LHCN-M2 (cell line): ENCODE measurements at regions not wholly inside any gene's neighbourhood (a gene's known extent, or its start where the extent isn't known, plus 50 kb on each side); places are given as distances from the start of the nearest gene placed in this dataset.

Experiments used
- DNase-seq: peaks from one replicate; pipeline ENCODE4 v3.0.0-alpha.2; 2012; ENCODE audit warnings: low read depth

DNA sequence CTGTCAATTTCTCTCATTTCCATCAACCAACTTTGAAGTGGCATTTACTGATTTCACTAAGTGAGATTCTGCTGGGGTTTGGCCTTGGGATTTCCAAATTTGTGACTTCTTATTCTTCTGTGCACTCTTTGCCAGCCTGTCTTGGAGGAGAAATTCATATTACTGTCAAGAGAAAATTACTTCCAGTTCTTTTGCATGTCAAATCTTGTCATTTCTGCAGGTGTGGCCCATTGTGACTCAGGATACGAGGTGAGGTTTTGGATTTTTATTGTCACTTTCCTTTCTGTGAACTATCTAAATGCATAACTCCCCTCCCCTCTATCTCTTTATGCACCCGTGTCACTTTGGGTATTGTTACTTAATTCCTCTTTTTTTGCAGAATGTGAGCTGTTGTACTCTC is 102.6 kb upstream of the GUCY1A1 start:
- DNase-seq, result no peak

DNA sequence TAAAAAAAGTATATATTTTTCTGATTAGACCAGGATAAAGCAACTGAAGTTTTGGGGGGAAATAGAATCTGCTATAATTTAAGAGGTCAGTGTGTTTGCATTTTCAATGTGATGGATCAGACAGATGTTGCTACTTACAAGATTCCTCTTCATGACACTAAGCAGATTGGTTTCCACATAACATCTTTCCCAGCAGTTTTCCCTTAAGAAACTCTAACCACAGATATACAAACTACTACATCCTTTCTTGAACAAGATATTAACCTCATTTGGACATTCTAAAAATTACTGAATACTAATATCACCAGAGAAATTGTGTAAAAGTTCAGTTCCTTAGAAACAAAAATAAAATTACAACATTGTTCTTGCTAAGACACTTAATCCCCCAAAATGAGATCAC is 106.7 kb upstream of the GUCY1A1 start:
- no peak for DNase-seq

DNA sequence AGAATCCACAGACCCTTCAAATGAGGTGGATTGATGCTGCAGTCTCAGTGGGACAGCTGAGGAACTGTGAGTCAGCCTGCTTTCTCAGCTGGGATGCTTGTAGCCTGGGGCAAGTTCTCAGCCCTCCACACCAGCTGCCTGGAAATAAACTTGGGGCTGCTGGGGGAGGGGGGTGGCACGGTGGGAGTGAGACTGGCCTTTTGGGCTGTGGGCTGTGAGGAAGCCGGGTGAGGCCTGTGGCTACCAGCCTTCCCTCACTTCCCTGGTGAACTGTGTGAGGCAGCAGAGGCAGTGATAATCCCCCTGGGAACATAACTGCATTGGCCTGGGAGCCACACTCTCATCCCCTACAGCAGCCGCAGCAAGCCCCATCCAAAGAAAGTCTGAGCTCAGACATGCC is 114.5 kb upstream of the GUCY1A1 start:
- peak; percentile 0 for DNase-seq

DNA sequence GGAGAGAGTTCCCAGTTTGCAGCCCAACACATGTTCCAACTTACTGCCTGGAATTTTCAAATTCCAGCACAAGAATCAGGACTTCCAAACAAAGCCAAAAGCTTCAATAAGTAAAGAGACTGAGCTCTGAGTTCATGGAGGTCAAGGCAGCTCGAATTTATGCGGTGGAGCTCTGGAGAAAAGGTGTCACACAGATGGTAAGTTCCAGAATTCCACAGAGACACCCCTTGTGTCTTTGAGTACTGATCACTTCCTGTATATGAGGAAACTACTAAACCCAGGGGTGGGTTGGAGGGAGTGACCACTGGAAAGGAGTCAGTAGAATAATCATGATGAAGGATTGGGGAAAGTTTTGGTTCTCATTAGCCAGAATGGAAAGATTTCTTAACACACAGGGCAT is 118.5 kb upstream of the GUCY1A1 start:
- no peak for DNase-seq

DNA sequence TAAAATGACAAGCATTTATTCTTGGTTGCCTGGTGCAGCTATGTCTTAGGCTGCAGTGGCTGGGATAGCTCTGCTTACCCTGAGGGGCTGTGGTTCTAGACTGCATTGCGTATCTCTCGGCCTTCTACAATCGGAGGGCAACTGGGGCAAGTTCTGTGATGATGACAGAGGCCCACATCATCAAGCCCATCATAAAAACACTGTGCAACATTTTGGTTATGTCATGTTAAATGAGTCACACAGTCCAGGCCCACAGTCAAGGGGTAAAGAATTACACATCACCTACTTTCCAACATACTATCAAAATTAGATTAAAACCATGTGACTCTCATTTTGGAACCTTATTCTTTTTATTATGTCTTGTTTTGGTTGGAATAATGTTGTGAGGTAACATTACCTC is 120.2 kb upstream of the GUCY1A1 start:
- DNase-seq, result no peak

DNA sequence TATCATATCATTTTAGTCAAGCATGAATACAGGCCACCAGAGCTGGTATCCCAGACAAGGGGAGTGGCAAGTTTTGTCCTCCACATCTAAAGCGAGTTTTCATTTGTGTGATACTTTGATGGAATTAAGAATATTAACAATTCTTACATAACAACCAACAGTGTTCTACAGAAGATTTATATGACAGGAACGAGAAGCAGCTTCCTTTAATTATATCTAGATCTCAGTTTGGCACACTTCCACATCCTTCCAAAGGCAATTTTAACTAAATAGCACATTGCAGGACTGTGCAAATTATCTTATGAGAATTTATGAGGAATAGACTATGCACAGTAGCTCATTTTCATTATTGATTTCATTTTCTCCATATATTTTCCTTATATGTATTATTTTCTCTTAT is 121.2 kb upstream of the GUCY1A1 start:
- no peak for DNase-seq

DNA sequence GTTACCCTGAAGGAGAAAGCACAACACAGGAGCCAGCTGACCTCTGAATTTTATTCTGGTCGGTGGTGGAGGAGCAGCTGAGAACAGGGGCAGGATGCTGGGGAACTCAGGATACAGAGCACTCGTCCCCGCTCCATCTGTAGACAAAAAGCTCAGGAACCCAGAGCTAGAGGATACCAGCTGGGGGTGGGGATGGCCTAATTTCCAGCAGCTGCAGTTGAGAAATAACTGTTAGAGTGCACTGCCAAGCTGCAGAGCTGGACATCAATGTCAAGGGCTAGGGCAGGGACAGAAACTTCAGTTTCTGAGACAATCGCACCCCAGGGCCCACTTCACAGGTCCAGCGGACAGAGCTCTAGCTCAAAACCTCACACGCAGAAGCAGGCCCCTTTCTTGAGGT is 122.1 kb upstream of the GUCY1A1 start:
- no peak for DNase-seq

DNA sequence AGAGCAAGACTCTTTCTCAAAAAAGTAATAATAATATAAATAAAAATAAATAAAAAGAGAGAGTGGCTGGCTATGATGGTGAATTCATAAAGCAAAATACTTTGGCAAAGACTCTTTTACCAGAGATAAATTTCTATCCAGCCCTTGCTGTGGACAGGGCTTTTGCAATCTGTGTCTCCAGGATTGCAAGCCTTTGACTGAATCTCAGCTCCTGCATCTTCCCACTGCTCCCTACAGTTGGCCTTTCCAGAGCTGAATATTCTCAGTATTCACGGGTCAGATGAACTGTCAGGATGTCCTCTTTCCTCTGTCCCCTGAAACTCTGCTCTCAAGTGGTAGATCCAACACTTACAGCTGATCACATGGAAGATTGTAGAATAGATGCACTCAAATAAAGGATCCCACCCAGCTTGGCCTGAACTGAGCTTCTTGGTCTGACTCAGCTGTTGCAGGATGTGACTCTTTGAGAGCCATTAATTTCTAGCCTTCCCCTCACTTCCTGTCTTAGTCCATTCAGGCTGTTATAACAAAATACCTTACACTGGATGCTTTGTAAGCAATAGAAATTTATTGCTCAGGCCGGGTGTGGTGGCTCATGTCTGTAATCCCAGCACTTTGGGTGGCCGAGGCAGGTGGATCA is 123.4 kb upstream of the GUCY1A1 start:
- DNase-seq, result no peak

DNA sequence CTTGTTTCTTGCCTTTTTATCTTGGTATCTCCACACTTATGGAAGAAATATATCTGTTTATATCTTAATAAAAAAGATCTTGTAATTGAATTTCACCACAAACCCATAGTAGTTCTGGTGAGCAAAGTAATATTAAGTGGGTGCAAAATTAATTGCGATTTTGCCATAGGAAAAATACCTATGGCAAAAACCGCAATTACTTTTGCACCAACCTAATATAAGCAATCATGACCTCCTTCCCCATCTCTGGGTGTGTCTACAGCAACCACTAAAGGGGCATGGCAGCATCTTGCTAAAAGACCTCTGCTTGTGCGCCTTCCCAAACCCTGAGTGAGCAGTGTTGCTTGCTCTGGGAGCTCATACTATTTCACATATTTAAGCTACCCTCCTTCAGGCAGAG is 124.2 kb upstream of the GUCY1A1 start:
- no peak for DNase-seq

DNA sequence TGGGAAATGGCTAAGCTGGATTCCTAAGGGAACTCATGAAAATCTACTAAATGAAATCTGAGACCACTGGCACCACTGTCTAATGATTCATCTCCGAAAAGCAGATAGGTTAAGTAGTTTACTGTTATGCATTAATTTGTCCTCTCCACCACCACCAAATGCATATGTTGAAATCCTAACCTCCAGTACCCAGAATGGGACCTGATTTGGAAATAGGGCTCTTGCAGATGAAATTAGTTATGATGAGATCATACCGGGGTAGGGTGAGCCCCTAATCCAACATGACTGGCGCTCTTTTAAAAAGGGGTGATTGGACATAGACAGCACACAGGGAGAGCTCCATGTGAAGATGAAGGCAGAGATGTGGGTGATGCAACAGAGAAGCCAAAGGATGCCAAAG is 124.9 kb upstream of the GUCY1A1 start:
- no peak for DNase-seq

DNA sequence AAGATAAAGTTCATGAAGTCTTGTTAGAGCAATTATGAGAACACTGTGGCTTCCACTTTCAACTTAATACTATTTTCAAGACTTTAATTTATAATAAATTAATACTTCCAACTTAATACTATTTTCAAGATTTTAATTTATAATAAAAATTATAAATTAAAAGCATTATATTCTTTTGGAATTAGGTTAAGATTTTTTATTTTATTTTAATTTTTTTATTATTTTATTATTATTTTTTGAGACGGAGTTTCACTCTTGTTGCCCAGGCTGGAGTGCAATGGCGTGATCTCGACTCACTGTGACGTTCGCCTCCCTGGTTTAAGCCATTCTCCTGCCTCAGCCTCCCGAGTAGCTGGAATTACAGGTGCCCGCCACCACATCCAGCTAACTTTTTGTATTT is 126.0 kb upstream of the GUCY1A1 start:
- no peak for DNase-seq

DNA sequence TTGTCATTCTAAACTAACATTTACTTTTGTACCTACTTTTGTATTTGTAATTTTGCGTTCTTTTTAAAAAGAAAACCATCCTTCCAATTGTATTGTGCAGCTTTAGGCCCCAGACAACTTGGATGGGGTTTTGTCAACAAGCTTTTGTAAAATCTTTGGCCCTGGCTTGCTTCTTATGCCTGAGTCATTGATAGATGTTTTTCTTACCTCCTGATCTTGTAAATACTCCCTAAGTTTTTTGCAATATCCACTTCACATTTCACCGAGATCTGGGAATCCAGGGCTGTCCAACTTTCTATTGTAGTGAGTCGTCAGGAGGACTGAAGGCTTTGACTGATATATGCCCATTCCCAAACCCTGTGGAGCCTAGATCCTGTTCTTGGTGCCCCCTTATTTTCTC is 126.9 kb upstream of the GUCY1A1 start:
- DNase-seq, result no peak

DNA sequence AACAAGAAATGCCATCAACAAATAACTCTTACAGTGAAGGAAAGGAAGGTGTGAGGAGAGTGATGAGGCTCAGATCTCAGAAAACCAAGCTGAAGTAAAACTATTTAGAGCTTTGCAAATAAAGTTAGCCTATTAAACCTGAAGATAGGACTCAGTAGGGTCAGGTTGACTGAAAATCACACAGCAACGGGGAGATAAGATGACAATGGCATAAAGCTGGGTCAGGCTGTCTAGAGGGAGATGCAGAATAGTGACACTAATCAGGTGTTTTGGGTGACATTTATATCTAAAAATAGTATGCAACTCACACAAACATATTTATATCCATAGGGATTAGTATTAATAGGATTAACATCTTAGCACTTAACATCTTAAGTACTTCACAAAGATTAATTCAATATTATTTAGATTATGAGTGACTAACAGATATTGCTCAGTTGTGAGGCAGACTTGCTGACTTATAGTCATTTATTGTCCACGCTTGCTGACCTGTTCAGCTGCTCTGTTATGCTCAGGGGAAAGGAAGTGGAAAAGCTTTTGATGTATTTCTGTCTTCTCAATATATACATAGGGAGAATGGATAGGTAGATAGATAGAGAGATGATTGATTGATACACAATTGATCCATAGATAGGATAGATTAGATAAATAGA is 130.7 kb upstream of the GUCY1A1 start:
- DNase-seq, result no peak

DNA sequence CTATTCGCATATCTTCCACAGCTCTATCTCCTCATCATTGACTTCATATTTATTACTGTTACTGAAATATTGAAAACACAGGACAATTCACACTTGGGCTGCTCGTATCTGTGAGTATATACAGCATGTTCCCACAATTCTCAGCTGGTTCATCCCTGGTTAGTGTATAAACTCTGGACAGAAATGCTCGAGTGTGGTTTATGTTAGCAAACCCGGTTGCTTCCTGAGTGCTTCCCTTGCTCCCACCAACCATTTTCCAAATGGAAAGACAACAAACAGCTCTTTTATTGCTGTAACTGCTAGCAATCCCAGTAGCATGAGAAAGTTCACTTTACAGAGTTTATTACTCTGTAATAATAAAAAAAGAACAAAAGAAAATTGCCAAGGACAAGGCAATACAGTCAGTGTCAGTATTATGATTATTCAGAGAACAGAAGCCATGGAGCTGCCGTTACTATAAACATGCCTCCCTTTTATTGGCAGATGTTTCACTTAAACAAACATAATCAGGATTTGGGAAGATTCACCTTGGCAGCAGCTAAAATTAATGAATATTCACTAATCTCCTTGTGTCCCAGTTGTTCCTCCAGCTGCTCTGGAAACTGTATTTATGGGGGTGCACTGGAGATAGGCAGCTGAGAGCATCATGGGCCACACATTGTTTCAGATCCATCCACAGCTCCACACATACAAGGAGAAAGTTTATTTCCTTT is 134.1 kb upstream of the GUCY1A1 start:
- DNase-seq, result no peak

DNA sequence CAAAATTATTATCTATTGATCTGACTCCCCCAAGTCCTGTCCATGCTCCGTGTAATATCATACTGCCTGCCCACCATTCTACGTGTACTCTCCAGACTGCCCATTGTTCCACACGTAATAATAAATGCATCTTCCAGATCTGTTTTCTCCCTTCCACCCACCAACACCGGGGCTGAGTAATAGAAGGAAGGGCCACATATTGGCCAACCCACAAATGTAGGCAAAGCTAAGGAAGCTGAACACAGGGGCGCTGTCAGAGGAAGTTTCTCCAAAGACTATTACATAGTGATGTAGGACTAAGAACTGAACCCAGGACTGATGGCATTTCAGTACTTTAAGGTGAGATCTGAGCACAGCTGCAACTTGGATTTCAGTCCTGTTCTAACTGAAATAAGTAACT is 135.8 kb upstream of the GUCY1A1 start:
- DNase-seq, result no peak

DNA sequence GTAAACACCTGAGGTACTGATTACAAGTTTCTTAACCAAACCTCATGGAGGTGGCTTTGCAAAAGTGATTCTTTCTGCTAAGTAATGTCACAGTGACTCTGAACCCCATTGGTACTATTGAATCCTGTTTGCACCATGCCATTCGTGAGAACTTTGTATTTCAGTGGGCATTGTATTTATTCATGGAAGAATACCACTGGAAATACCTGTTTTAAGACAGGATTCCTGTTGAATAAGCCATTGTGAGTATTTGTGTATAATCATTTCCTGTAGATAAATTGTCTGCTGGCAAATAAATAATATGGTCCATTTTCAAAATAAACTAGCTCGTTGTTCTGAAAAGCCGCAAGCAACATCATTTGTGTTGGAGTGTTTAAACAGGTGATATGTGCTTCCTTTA is 136.4 kb upstream of the GUCY1A1 start:
- DNase-seq, result no peak

DNA sequence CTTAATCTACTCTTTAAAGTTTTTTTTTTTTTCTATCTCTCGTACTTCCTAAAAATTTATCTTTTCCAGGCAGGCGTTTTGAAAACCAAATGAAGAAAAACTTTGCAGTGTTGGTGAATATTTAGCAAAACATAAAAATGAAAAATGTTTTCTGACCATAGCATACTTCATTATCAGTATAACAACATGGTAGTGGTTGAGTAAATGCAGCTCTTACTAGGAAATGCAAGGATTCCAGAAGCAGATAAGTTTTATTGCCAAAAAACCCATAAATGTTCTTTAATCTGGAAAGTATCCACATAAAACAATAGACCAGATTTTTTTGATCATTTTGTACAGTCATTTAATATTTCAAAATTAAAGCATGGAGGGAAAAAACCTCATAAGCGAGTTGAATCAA is 136.9 kb upstream of the GUCY1A1 start:
- no peak for DNase-seq

DNA sequence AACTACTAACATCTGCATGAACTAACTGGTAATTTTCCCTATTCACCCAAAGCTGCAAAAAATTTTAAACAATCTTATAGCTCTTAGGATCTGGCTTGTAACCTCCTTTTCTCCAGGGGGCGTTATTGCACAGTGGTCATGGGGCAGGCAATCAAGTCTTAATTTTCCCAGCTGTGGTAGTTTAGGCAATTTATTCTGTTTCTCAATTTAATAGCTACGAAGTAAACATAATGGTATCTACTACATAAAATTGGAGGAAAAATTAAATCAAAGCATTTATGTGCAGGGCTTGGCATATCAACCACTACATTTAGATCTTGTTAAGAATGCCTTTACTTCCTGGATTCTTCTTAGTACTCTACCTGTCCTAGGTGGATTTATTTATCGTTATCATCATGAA is 137.4 kb upstream of the GUCY1A1 start:
- no peak for DNase-seq

DNA sequence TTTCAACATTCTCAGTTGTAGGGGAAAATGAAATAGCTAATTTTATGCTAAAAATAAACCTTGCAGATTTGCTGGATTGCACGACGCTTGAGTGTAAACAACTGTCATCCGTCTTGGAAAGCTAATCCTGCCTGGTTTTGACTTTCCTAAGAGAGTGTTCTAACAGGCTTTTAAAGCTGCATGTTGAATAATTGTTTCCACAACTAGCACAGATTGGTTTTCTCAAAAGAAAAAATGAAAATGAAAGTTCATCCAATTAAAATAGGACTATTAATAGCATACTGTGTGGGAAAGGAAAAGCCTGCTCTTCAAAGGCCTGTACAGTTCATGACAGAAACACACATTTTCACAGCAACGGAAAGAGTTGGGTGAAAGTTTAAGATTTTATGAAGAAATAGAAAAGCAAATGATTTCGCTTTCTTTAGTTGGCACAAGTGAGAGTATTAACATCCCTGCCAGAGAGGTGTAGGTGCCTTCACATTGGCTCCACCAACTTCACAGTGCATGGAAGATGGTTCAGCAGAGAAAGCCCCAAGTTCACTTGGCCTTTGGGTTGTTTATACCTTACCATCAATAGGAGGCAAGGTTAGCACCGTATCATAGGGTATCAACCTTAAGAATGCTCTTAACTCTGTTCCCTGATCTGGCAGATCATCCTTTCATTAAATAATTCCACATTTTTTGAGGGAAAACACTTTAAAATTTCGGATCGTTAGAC is 140.0 kb upstream of the GUCY1A1 start:
- no peak for DNase-seq

DNA sequence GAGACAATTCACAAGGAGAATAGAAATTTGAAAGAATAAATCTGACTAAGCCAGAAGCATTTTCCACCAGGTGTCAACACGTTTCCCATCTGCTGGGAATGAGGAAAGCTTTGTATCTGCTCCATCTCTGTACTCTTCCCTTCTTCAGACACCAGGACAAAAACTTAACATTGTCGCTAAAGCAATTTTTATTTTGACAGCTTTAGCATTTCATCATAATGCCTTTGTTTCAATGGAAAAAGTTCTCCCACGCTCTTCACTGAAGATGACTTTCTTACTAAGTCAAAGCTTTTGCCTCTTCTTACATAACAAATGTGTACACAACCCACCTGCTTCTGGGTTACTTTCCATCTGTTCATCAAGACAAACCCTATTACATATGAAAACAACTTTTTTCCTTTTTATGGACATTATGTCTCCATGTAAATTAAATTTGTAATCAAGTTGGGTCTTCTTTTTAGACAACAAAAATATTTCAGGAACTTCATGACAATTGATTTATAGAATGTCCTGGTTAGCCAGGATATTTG is 141.7 kb upstream of the GUCY1A1 start:
- no peak for DNase-seq

DNA sequence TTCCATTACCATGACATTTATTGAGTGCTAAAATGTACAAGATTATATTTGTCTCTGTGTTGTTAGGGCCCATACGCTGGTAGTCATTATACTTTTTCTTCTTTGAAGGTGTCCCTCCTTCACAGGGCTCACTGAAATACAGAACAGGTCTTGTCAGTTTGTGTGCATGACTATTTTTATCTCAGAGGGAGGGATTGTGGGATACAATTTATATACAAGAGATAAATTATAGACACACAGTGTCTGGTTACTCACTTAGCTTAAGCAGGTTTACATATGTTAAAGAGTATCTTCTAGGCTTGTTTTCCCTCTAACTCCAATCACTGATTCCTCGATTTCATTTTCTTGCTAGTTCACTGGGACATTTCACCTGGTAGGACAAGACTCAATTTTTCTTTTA is 143.3 kb upstream of the GUCY1A1 start:
- DNase-seq, result no peak

DNA sequence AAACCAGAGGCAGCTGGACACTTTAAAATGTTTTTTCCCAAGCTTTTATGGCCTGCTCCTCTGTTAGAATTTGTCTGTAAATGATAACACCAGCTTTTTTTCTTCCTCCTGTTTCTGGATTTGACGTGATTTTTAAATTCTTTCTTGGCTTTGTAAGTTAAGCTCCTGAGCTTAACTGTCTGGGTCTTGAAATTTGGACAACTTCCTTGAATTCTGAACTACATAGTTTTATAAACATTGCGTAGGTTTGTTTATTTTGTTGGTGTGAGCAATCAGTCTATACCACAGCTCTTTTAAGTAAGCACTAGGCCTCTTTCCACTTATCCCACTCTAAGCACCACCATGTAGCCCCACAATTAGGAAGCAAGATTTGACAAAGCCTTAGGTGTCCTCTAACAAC is 144.4 kb upstream of the GUCY1A1 start:
- no peak for DNase-seq
